HCT116 (cell line): ENCODE measurements at regions not wholly inside any gene's neighbourhood (a gene's known extent, or its start where the extent isn't known, plus 50 kb on each side); places are given as distances from the start of the nearest gene placed in this dataset.

Experiments used
- ATAC-seq: fragments of 200-7000 bp; cut with Tn5 transposase; 2 replicates; pipeline ENCODE4 v1.9.1; 2020; ENCODE audit warnings: mild to moderate bottlenecking, moderate library complexity
- BruUV-seq: library from RNA; stranded (reverse); fragments of 400-500 nt; replicated peaks from 2 replicates; lab custom pipeline; 2021; lab: Mats Ljungman, UMichigan
- CTCF ChIA-PET: fragments of 300-600 bp; sonication (Branson Sonifier 250); formaldehyde crosslinking; loops from one replicate; lab custom pipeline; 2021; ENCODE audit warnings: antibody characterized with exemption; lab: Charles Lee
- POLR2A ChIA-PET: fragments of 300-600, 350-600 bp; sonication (Branson Sonifier 250); formaldehyde crosslinking; loops from one replicate; lab custom pipeline; 2021; ENCODE audit warnings: antibody characterized with exemption; lab: Charles Lee
- RAD21 ChIA-PET, 2 experiments: fragments of 300-600 bp; sonication (Branson Sonifier 250); formaldehyde crosslinking; loops; one replicate each; lab custom pipeline; 2023; ENCODE audit warnings: low total read pairs in 2 of 2; ENCODE audit not compliant: uncharacterized antibody in 2 of 2, unreplicated experiment in 2 of 2, low non-redundant PET in 1 of 2; lab: Charles Lee
- DNase-seq: peaks from one replicate; pipeline ENCODE4 v3.0.0-alpha.2; 2010; ENCODE audit warnings: low read depth, low spot score
- H2AFZ ChIP-seq: fragments of 200-600 bp; shearing (Covaris generic), sonication (generic); 2 replicates; pipeline ENCODE4 v1.6.1; 2017; ENCODE audit warnings: low read depth, mixed run types, mixed read lengths, antibody characterized with exemption, low read length; ENCODE audit not compliant: poor library complexity, severe bottlenecking
- H3K27ac ChIP-seq: 2 replicates; pipeline ENCODE4 v1.5.1; 2012; ENCODE audit warnings: low read depth, low read length
- H3K27me3 ChIP-seq: fragments of 200-600 bp; sonication (generic); 2 replicates; pipeline ENCODE4 v1.6.1; 2016; ENCODE audit warnings: mixed run types, low read length, mixed read lengths; ENCODE audit not compliant: insufficient read depth
- H3K36me3 ChIP-seq, 2 experiments: fragments of 200-500 bp in 1 of 2; fragments of 200-600 bp in 1 of 2; sonication (Bioruptor generic) in 1 of 2; sonication (generic) in 1 of 2; 2 replicates each; pipeline versions ENCODE4 v1.5.1 to v1.6.1; 2014 to 2016; ENCODE audit warnings: low read length in 2 of 2, inconsistent platforms in 1 of 2, mixed read lengths in 1 of 2, mixed run types in 1 of 2; ENCODE audit not compliant: insufficient read depth in 2 of 2, control insufficient read depth in 1 of 2
- H3K4me1 ChIP-seq, 2 experiments: fragments of 200-600 bp in 1 of 2; sonication (generic) in 1 of 2; 2 replicates each; pipeline versions ENCODE4 v1.5.1 to v1.6.1; 2012 to 2017; ENCODE audit warnings: low read length in 2 of 2, inconsistent platforms in 1 of 2, mild to moderate bottlenecking in 1 of 2, mixed read lengths in 1 of 2, mixed run types in 1 of 2, moderate library complexity in 1 of 2; ENCODE audit not compliant: insufficient read depth in 2 of 2, control insufficient read depth in 1 of 2
- H3K4me2 ChIP-seq: fragments of 200-600 bp; sonication (generic); 2 replicates; pipeline ENCODE4 v1.6.1; 2017; ENCODE audit warnings: mixed run types, low read length, mixed read lengths
- H3K4me3 ChIP-seq, 2 experiments: fragments of 200-600 bp in 1 of 2; sonication (generic) in 1 of 2; replicated peaks in 1 of 2; 2 replicates each; pipeline ENCODE4 v1.5.1; 2011 to 2016; ENCODE audit warnings: low read length in 2 of 2, control low read depth in 1 of 2, low read depth in 1 of 2, mild to moderate bottlenecking in 1 of 2, mixed read lengths in 1 of 2, mixed run types in 1 of 2
- H3K79me2 ChIP-seq: fragments of 200-600 bp; sonication (generic); 2 replicates; pipeline ENCODE4 v1.6.1; 2017; ENCODE audit warnings: mild to moderate bottlenecking, mixed run types, low read length, moderate library complexity, mixed read lengths; ENCODE audit not compliant: insufficient read depth
- H3K9ac ChIP-seq: fragments of 200-600 bp; sonication (generic); 2 replicates; pipeline ENCODE4 v1.6.1; 2016; ENCODE audit warnings: low read length, mixed read lengths
- H3K9me2 ChIP-seq: fragments of 200-600 bp; sonication (generic), shearing (Covaris generic); 2 replicates; pipeline ENCODE4 v1.6.1; 2017; ENCODE audit warnings: mixed run types, mild to moderate bottlenecking, moderate library complexity; ENCODE audit not compliant: insufficient read depth
- H3K9me3 ChIP-seq, 2 experiments: fragments of 200-500 bp in 1 of 2; fragments of 200-600 bp in 1 of 2; sonication (Bioruptor generic) in 1 of 2; sonication (generic) in 1 of 2; 2 replicates each; pipeline ENCODE4 v1.6.1; 2014 to 2017; ENCODE audit warnings: low read length in 2 of 2, mixed read lengths in 2 of 2, inconsistent platforms in 1 of 2, low read depth in 1 of 2, mild to moderate bottlenecking in 1 of 2, mixed run types in 1 of 2, moderate library complexity in 1 of 2; ENCODE audit not compliant: control insufficient read depth in 1 of 2, insufficient read depth in 1 of 2
- H4K20me1 ChIP-seq: fragments of 200-600 bp; sonication (generic), shearing (Covaris generic); 2 replicates; pipeline ENCODE4 v1.6.1; 2017; ENCODE audit warnings: mixed run types, mild to moderate bottlenecking, moderate library complexity; ENCODE audit not compliant: insufficient read depth
- CEBPB ChIP-seq: IDR thresholded peaks from 2 replicates; pipeline ENCODE4 v1.6.1; 2012; ENCODE audit warnings: low read depth
- ELF1 ChIP-seq: IDR thresholded peaks from 2 replicates; pipeline ENCODE4 v1.6.1; 2012; ENCODE audit warnings: low read depth, borderline replicate concordance
- EZH2 ChIP-seq: fragments of 200-600 bp; sonication (generic); IDR thresholded peaks from 2 replicates; pipeline ENCODE4 v1.6.1; 2017; ENCODE audit warnings: antibody characterized with exemption, mixed run types
- MAX ChIP-seq: IDR thresholded peaks from 2 replicates; pipeline ENCODE4 v1.6.1; 2012
- POLR2A ChIP-seq: IDR thresholded peaks from 2 replicates; pipeline ENCODE4 v1.7.0; 2011; ENCODE audit warnings: borderline replicate concordance; ENCODE audit not compliant: insufficient read depth, insufficient read length; ENCODE audit errors: extremely low read depth
- POLR2AphosphoS5 ChIP-seq: IDR thresholded peaks from 2 replicates; pipeline ENCODE4 v1.6.1; 2011; ENCODE audit warnings: mild to moderate bottlenecking, low read depth, low read length, moderate library complexity
- REST ChIP-seq: IDR thresholded peaks from 2 replicates; pipeline ENCODE4 v1.6.1; 2012; ENCODE audit warnings: low read depth
- SIN3A ChIP-seq: IDR thresholded peaks from 2 replicates; pipeline ENCODE4 v1.6.1; 2012; ENCODE audit warnings: low read depth
- YY1 ChIP-seq: IDR thresholded peaks from 2 replicates; pipeline ENCODE4 v1.6.1; 2011; ENCODE audit warnings: low read length, low read depth, moderate library complexity, mild to moderate bottlenecking; ENCODE audit not compliant: insufficient replicate concordance; ENCODE audit errors: extremely low read depth
- ZFX ChIP-seq: fragments of 450-650 bp; IDR thresholded peaks from 2 replicates; pipeline ENCODE4 v1.6.1; 2017
- intact Hi-C: fragments of 100-400 bp; cut with micrococcal nuclease; formaldehyde crosslinking; loops from 2 replicates; pipeline ENCODE4 v1.10.0; 2022

GRCh38 chr16:24446189-24446588 lies 93.2 kb upstream of the RBBP6 start:
- no peaks in the 10 kb centered on the region for H3K36me3 ChIP-seq
- BruUV-seq: no TSS peak
- RAD21 ChIA-PET: no interaction called here
- ATAC-seq (no peak), DNase-seq (no peak)
- H2AFZ ChIP-seq: no peak overlapping the region
- H3K9me2 ChIP-seq: no peaks in the 10 kb centered on the region
- H3K27ac ChIP-seq: no peak overlapping the region
- H3K27me3 ChIP-seq: peaks cover 5% of the 10 kb centered on the region; the same call in 1 of the 2 replicates
- CTCF ChIA-PET: no interaction called here
- H3K79me2 ChIP-seq: no peaks in the 10 kb centered on the region
- TF ChIP-seq EZH2 (no peak), MAX (no peak), ZFX (no peak), POLR2AphosphoS5 (no peak), POLR2A (no peak), YY1 (no peak), ELF1 (no peak)
- no peak overlapping the region for H3K4me3 ChIP-seq
- H3K4me1 ChIP-seq: no peaks in the 10 kb centered on the region
- no peak overlapping the region for H3K4me2 ChIP-seq
- H4K20me1 ChIP-seq: no peaks in the 10 kb centered on the region
- POLR2A ChIA-PET: no interaction called here
- intact Hi-C loops: no loop called here
- no peaks in the 10 kb centered on the region for H3K9me3 ChIP-seq
- H3K9ac ChIP-seq: no peak overlapping the region

- Histone ChIP-seq H3K9ac (no peak overlapping the region), H3K9me2 (no peaks in the 10 kb centered on the region), H2AFZ (no peak overlapping the region), H3K9me3 (no peaks in the 10 kb centered on the region), H3K36me3 (no peaks in the 10 kb centered on the region), H3K27me3 (peaks cover 21% of the 10 kb centered on the region), H3K27ac (no peak overlapping the region), H3K4me3 (no peak overlapping the region), H3K79me2 (no peaks in the 10 kb centered on the region), H3K4me2 (no peak overlapping the region), H4K20me1 (no peaks in the 10 kb centered on the region), H3K4me1 (no peaks in the 10 kb centered on the region)
- no TSS peak for BruUV-seq
- ChIA-PET RAD21 (no interaction called here), CTCF (no interaction called here), POLR2A (no interaction called here)
- intact Hi-C loops: no loop called here
- no peak for DNase-seq
- TF ChIP-seq MAX (no peak), SIN3A (no peak), ZFX (no peak), REST (no peak), CEBPB (no peak)
- no peak for ATAC-seq
Observed at GRCh38 chr16:24452724-24453123, 86.6 kb upstream of the RBBP6 start.
